Mesendoderm (in vitro differentiated cells): ENCODE measurements at regions not wholly inside any gene's neighbourhood (a gene's known extent, or its start where the extent isn't known, plus 50 kb on each side); places are given as distances from the start of the nearest gene placed in this dataset.

Experiments
- DNase-seq: peaks from one replicate; pipeline ENCODE4 v3.0.0; 2013
- H2AK5ac ChIP-seq: 2 replicates; pipeline ENCODE4 v1.6.1; 2013; ENCODE audit warnings: low read length, inconsistent platforms
- H2BK120ac ChIP-seq: 2 replicates; pipeline ENCODE4 v1.6.1; 2013; ENCODE audit warnings: low read depth, mild to moderate bottlenecking, low read length, moderate library complexity, mixed read lengths
- H2BK15ac ChIP-seq: replicated peaks from 2 replicates; pipeline ENCODE4 v1.6.1; 2013; ENCODE audit warnings: low read depth, mild to moderate bottlenecking, moderate library complexity
- H2BK5ac ChIP-seq: 2 replicates; pipeline ENCODE4 v1.6.1; 2013; ENCODE audit warnings: low read length, inconsistent platforms
- H3K18ac ChIP-seq: 2 replicates; pipeline ENCODE4 v1.6.1; 2013; ENCODE audit warnings: mild to moderate bottlenecking, low read length, mixed read lengths
- H3K23ac ChIP-seq: one replicate; pipeline ENCODE4 v1.6.1; 2013; ENCODE audit warnings: low read length
- H3K27ac ChIP-seq: 2 replicates; pipeline ENCODE4 v1.5.1; 2013; ENCODE audit warnings: low read depth, mild to moderate bottlenecking, inconsistent platforms, low read length, moderate library complexity
- H3K27me3 ChIP-seq: 2 replicates; pipeline ENCODE4 v1.6.1; 2013; ENCODE audit warnings: low read length, control low read depth, mild to moderate bottlenecking, inconsistent platforms; ENCODE audit not compliant: insufficient read depth, poor library complexity
- H3K36me3 ChIP-seq: 2 replicates; pipeline ENCODE4 v1.6.1; 2013; ENCODE audit warnings: low read length, inconsistent platforms; ENCODE audit not compliant: control insufficient read depth, insufficient read depth
- H3K4ac ChIP-seq: one replicate; pipeline ENCODE4 v1.6.1; 2013; ENCODE audit warnings: low read depth, mild to moderate bottlenecking, low read length, moderate library complexity
- H3K4me1 ChIP-seq: 2 replicates; pipeline ENCODE4 v1.6.1; 2013; ENCODE audit warnings: low read depth, low read length, inconsistent platforms; ENCODE audit not compliant: control insufficient read depth
- H3K4me2 ChIP-seq: 2 replicates; pipeline ENCODE4 v1.6.1; 2013; ENCODE audit warnings: low read length
- H3K4me3 ChIP-seq: 2 replicates; pipeline ENCODE4 v1.5.1; 2013; ENCODE audit warnings: mild to moderate bottlenecking, low read length
- H3K56ac ChIP-seq: one replicate; pipeline ENCODE4 v1.6.1; 2013; ENCODE audit warnings: low read length
- H3K79me1 ChIP-seq: 2 replicates; pipeline ENCODE4 v1.6.1; 2013; ENCODE audit warnings: low read length, inconsistent platforms
- H3K79me2 ChIP-seq: 2 replicates; pipeline ENCODE4 v1.6.1; 2013; ENCODE audit warnings: mild to moderate bottlenecking, low read length; ENCODE audit not compliant: control insufficient read depth, insufficient read depth
- H3K9ac ChIP-seq: 2 replicates; pipeline ENCODE4 v1.6.1; 2013; ENCODE audit warnings: low read length, inconsistent platforms
- H4K5ac ChIP-seq: one replicate; pipeline ENCODE4 v1.6.1; 2013; ENCODE audit warnings: low read length
- H4K8ac ChIP-seq: one replicate; pipeline ENCODE4 v1.6.1; 2013; ENCODE audit warnings: low read depth, mild to moderate bottlenecking, control low read depth, low read length, moderate library complexity
- WGBS: extraction: QIAGEN DNeasy Blood & Tissue Kit; methylation state at CpG from one replicate; pipeline ENCODE4 v1.1.7; 2013; ENCODE audit warnings: low lambda C conversion rate, missing lambda C conversion rate; ENCODE audit not compliant: insufficient coverage; ENCODE audit errors: extremely low coverage; 5-methylcytosine and 5-hydroxymethylcytosine counted together

- Histone ChIP-seq H3K27me3 (no peaks in the 10 kb centered on the region), H3K56ac (no peak overlapping the region), H2BK5ac (no peak overlapping the region), H3K4me3 (no peak overlapping the region), H2AK5ac (no peak overlapping the region), H3K27ac (no peak overlapping the region), H4K8ac (no peak overlapping the region), H3K4me2 (no peak overlapping the region), H3K23ac (no peak overlapping the region), H3K4me1 (no peaks in the 10 kb centered on the region), H2BK15ac (no peak overlapping the region), H4K5ac (no peak overlapping the region), H3K36me3 (no peaks in the 10 kb centered on the region), H3K9ac (no peak overlapping the region), H3K18ac (no peak overlapping the region), H2BK120ac (no peak overlapping the region), H3K79me1 (no peaks in the 10 kb centered on the region), H3K4ac (no peak overlapping the region), H3K79me2 (no peaks in the 10 kb centered on the region)
- no peak for DNase-seq
- no CpG with 5 or more reads among the region's 3 CpGs for WGBS
Measured at GRCh38 chr5:125506124-125506523, 759.7 kb upstream of the ZNF608 start.

- no peak overlapping the region for H3K9ac ChIP-seq
- no CpG with 5 or more reads among the region's 1 CpG for WGBS
- no peak overlapping the region for H2BK120ac ChIP-seq
- no peak overlapping the region for H2AK5ac ChIP-seq
- H3K4ac ChIP-seq = no peak overlapping the region
- H3K23ac ChIP-seq = no peak overlapping the region
- no peak overlapping the region for H3K56ac ChIP-seq
- no peak overlapping the region for H4K5ac ChIP-seq
- H2BK15ac ChIP-seq = no peak overlapping the region
- H3K36me3 ChIP-seq = no peaks in the 10 kb centered on the region
- H3K27me3 ChIP-seq = no peaks in the 10 kb centered on the region
- H2BK5ac ChIP-seq = no peak overlapping the region
- no peaks in the 10 kb centered on the region for H3K4me1 ChIP-seq
- DNase-seq = no peak
- H3K27ac ChIP-seq = no peak overlapping the region
- H3K18ac ChIP-seq = no peak overlapping the region
- H3K4me3 ChIP-seq = no peak overlapping the region
- H3K4me2 ChIP-seq = no peak overlapping the region
- no peaks in the 10 kb centered on the region for H3K79me2 ChIP-seq
- H3K79me1 ChIP-seq = no peaks in the 10 kb centered on the region
- no peak overlapping the region for H4K8ac ChIP-seq
Measured at GRCh38 chr5:125508225-125508624, 761.8 kb upstream of the ZNF608 start.

DNA sequence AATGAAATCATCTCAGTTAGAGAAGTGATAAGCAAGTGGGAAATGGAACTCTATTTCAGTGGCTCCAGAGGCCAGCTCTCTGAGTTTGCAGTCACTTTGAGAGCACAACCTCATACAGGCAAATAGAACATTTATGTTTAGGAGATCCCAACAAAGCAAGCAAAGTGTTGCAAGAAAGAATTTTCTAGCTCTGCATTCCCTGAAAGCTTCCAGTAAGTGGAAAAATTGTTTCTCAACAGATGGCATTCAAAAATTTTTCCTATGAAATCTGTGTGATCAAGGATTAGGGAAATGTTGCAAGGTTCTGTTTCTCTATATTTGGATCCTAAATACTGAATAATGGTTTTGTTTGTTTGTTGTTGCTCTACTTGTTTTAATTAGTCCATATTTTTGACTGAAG is 764.2 kb upstream of the ZNF608 start:
- no peak overlapping the region for H3K27ac ChIP-seq
- no peak overlapping the region for H4K5ac ChIP-seq
- no peak overlapping the region for H3K9ac ChIP-seq
- no peak overlapping the region for H2BK5ac ChIP-seq
- H3K18ac ChIP-seq = no peak overlapping the region
- no peaks in the 10 kb centered on the region for H3K36me3 ChIP-seq
- H4K8ac ChIP-seq = no peak overlapping the region
- H3K27me3 ChIP-seq = no peaks in the 10 kb centered on the region
- no peak overlapping the region for H2BK120ac ChIP-seq
- H3K4me2 ChIP-seq = no peak overlapping the region
- no peaks in the 10 kb centered on the region for H3K4me1 ChIP-seq
- no peak overlapping the region for H3K4me3 ChIP-seq
- no peak overlapping the region for H3K23ac ChIP-seq
- DNase-seq = no peak
- no peak overlapping the region for H3K56ac ChIP-seq
- H2BK15ac ChIP-seq = no peak overlapping the region
- H3K79me2 ChIP-seq = no peaks in the 10 kb centered on the region
- no peak overlapping the region for H2AK5ac ChIP-seq
- H3K4ac ChIP-seq = no peak overlapping the region
- H3K79me1 ChIP-seq = no peaks in the 10 kb centered on the region

DNA sequence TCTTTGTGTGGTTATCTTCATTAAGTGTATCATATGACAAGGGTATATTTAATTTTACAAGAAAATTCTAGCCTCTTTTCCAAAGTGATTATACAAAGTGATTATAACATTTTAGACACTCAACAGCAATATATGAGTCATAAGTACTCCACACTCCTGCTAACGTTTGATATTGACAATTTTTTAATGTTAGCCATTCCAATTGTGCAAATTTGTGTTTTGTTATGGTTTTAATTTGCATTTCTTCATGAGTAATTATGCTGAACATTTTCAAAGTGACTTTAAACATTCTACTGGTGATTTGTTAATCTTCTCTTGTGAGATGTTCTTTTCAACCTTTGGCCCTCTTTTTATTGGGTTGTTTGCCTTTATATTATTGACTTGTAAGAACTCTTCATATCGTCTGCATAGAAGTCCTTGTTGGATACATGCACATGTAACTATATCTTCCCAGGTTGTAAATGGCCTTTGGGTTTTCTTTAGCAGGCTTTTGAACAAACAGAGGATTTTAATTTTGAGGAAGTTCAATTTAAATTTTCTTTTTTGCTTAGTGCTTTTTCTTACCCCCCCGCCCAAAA is 771.6 kb upstream of the ZNF608 start:
- Histone ChIP-seq H2BK120ac (no peak overlapping the region), H3K79me2 (no peaks in the 10 kb centered on the region), H4K5ac (no peak overlapping the region), H3K4me1 (no peaks in the 10 kb centered on the region), H2AK5ac (no peak overlapping the region), H3K23ac (no peak overlapping the region), H2BK15ac (no peak overlapping the region), H3K18ac (no peak overlapping the region), H3K4me2 (no peak overlapping the region), H3K27ac (no peak overlapping the region), H3K4me3 (no peak overlapping the region), H3K9ac (no peak overlapping the region), H3K4ac (no peak overlapping the region), H3K36me3 (no peaks in the 10 kb centered on the region), H4K8ac (no peak overlapping the region), H3K27me3 (no peaks in the 10 kb centered on the region), H3K56ac (no peak overlapping the region), H3K79me1 (no peaks in the 10 kb centered on the region), H2BK5ac (no peak overlapping the region)
- DNase-seq = no peak
- no CpG with 5 or more reads among the region's 3 CpGs for WGBS

GRCh38 chr5:125521289-125521688 is 774.9 kb upstream of the ZNF608 start:
- H4K8ac ChIP-seq = no peak overlapping the region
- H3K79me1 ChIP-seq = no peaks in the 10 kb centered on the region
- H3K79me2 ChIP-seq = no peaks in the 10 kb centered on the region
- H3K4me1 ChIP-seq = no peaks in the 10 kb centered on the region
- H3K36me3 ChIP-seq = no peaks in the 10 kb centered on the region
- H3K23ac ChIP-seq = no peak overlapping the region
- no peak overlapping the region for H3K4me3 ChIP-seq
- H3K4me2 ChIP-seq = no peak overlapping the region
- H2AK5ac ChIP-seq = no peak overlapping the region
- WGBS = no CpG with 5 or more reads among the region's 1 CpG
- no peak overlapping the region for H3K56ac ChIP-seq
- no peak overlapping the region for H2BK120ac ChIP-seq
- no peak overlapping the region for H3K9ac ChIP-seq
- H2BK5ac ChIP-seq = no peak overlapping the region
- no peak overlapping the region for H4K5ac ChIP-seq
- no peak overlapping the region for H3K4ac ChIP-seq
- no peak overlapping the region for H3K27ac ChIP-seq
- H3K27me3 ChIP-seq = no peaks in the 10 kb centered on the region
- no peak for DNase-seq
- no peak overlapping the region for H3K18ac ChIP-seq
- H2BK15ac ChIP-seq = no peak overlapping the region

- Histone ChIP-seq H3K4me1 (no peaks in the 10 kb centered on the region), H3K9ac (no peak overlapping the region), H3K27me3 (no peaks in the 10 kb centered on the region), H2AK5ac (no peak overlapping the region), H3K23ac (no peak overlapping the region), H3K4me3 (no peak overlapping the region), H2BK5ac (no peak overlapping the region), H2BK15ac (peak overlapping the region; percentile 19), H3K18ac (no peak overlapping the region), H3K4me2 (no peak overlapping the region), H2BK120ac (no peak overlapping the region), H3K79me2 (no peaks in the 10 kb centered on the region), H3K56ac (no peak overlapping the region), H3K79me1 (no peaks in the 10 kb centered on the region), H3K27ac (no peak overlapping the region), H4K8ac (no peak overlapping the region), H4K5ac (no peak overlapping the region), H3K36me3 (no peaks in the 10 kb centered on the region), H3K4ac (no peak overlapping the region)
- WGBS = no CpG with 5 or more reads among the region's 4 CpGs
- DNase-seq = no peak
Measured at GRCh38 chr5:125525356-125525755, 778.9 kb upstream of the ZNF608 start.
